OCI-LY1 (cell line): ENCODE measurements at regions not wholly inside any gene's neighbourhood (a gene's known extent, or its start where the extent isn't known, plus 50 kb on each side); places are given as distances from the start of the nearest gene placed in this dataset.

Experiments used
- H2AFZ ChIP-seq: fragments of 200-600 bp; sonication (generic), shearing (Covaris generic); 2 replicates; pipeline ENCODE4 v1.6.0; 2014; ENCODE audit warnings: antibody characterized with exemption, mild to moderate bottlenecking, low read length
- H3F3A ChIP-seq: fragments of 200-600 bp; sonication (generic), shearing (Covaris generic); 2 replicates; pipeline ENCODE4 v1.6.0; 2014; ENCODE audit warnings: mild to moderate bottlenecking, antibody characterized with exemption, low read length, moderate library complexity; ENCODE audit not compliant: insufficient read depth
- H3K27ac ChIP-seq: fragments of 200-600 bp; sonication (generic); 2 replicates; pipeline ENCODE4 v1.5.1; 2014; ENCODE audit warnings: low read length, mixed run types, mild to moderate bottlenecking, low read depth; ENCODE audit not compliant: poor library complexity, severe bottlenecking
- H3K27me3 ChIP-seq: fragments of 200-600 bp; sonication (generic); 2 replicates; pipeline ENCODE4 v1.6.0; 2014; ENCODE audit warnings: antibody characterized with exemption, mild to moderate bottlenecking, low read length, moderate library complexity; ENCODE audit not compliant: insufficient read depth
- H3K36me3 ChIP-seq: fragments of 200-600 bp; sonication (generic); 2 replicates; pipeline ENCODE4 v1.6.1; 2014; ENCODE audit warnings: mild to moderate bottlenecking, antibody characterized with exemption, low read length, moderate library complexity, mixed read lengths; ENCODE audit not compliant: insufficient read depth
- H3K4me1 ChIP-seq: fragments of 200-600 bp; sonication (generic); 2 replicates; pipeline ENCODE4 v1.5.1; 2014; ENCODE audit warnings: mild to moderate bottlenecking, low read length, moderate library complexity; ENCODE audit not compliant: insufficient read depth, severe bottlenecking
- H3K4me2 ChIP-seq: fragments of 200-600 bp; sonication (generic), shearing (Covaris generic); 2 replicates; pipeline ENCODE4 v1.6.1; 2014; ENCODE audit warnings: low read length
- H3K4me3 ChIP-seq: fragments of 200-600 bp; sonication (generic); 2 replicates; pipeline ENCODE4 v1.5.1; 2014; ENCODE audit warnings: low read length, low read depth, mild to moderate bottlenecking, mixed read lengths; ENCODE audit not compliant: poor library complexity, severe bottlenecking
- H3K79me2 ChIP-seq: fragments of 200-600 bp; shearing (Covaris generic); 2 replicates; pipeline ENCODE4 v1.6.1; 2016; ENCODE audit warnings: mixed run types, low read length, mixed read lengths; ENCODE audit not compliant: insufficient read depth
- H3K9ac ChIP-seq: fragments of 200-600 bp; sonication (generic), shearing (Covaris generic); 2 replicates; pipeline ENCODE4 v1.6.1; 2014; ENCODE audit warnings: mild to moderate bottlenecking, low read length, mixed read lengths
- H3K9me2 ChIP-seq: fragments of 200-600 bp; sonication (generic), shearing (Covaris generic); 2 replicates; pipeline ENCODE4 v1.6.1; 2014; ENCODE audit warnings: low read depth, mild to moderate bottlenecking, low read length, mixed read lengths
- H3K9me3 ChIP-seq: fragments of 200-600 bp; shearing (Covaris generic); 2 replicates; pipeline ENCODE4 v1.6.1; 2014; ENCODE audit warnings: low read length, mixed read lengths
- H4K20me1 ChIP-seq: fragments of 200-600 bp; sonication (generic), shearing (Covaris generic); 2 replicates; pipeline ENCODE4 v1.6.0; 2016; ENCODE audit warnings: mild to moderate bottlenecking, low read length; ENCODE audit not compliant: insufficient read depth
- EZH2 ChIP-seq: fragments of 200-600 bp; sonication (generic), shearing (Covaris generic); IDR thresholded peaks from 2 replicates; pipeline ENCODE4 v1.8.0; 2017; ENCODE audit warnings: borderline replicate concordance, mixed run types, mild to moderate bottlenecking, antibody characterized with exemption, low read length, moderate library complexity, mixed read lengths
- TF ChIP-seq, protein P1 (sequence below): fragments of 200-600 bp; sonication (generic), shearing (Covaris generic); IDR thresholded peaks from 2 replicates; pipeline ENCODE4 v1.5.1; 2017; ENCODE audit warnings: mild to moderate bottlenecking, antibody characterized with exemption, low read length, moderate library complexity, mixed read lengths

DNA sequence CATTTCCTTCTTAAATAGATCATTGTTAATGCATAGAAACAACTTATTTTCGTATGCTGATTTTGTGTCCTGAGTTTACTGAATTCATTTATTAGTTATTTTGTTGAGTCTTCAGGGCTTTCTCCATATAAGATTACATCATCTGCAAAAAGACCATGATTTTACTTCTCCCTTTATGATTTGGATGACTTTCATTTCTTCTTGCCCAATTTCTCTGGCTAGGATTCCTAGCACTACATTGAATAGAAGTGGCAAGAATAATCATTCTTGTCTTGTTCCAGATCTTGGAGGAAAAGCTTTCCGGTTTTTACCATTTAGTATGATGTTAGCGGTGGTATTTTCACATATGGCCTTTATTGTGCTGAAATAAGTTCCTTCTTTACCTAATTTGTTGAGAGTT, 303.0 kb upstream of the RTL1 start:
- H3K9me3 ChIP-seq = peaks cover 5% of the 10 kb centered on the region; the same call in 1 of the 2 replicates
- no peak overlapping the region for H3K4me2 ChIP-seq
- no peak overlapping the region for H3K27ac ChIP-seq
- no peaks in the 10 kb centered on the region for H3K79me2 ChIP-seq
- no peaks in the 10 kb centered on the region for H3K9me2 ChIP-seq
- TF ChIP-seq EZH2 = no peak
- TF ChIP-seq, protein P1, sequence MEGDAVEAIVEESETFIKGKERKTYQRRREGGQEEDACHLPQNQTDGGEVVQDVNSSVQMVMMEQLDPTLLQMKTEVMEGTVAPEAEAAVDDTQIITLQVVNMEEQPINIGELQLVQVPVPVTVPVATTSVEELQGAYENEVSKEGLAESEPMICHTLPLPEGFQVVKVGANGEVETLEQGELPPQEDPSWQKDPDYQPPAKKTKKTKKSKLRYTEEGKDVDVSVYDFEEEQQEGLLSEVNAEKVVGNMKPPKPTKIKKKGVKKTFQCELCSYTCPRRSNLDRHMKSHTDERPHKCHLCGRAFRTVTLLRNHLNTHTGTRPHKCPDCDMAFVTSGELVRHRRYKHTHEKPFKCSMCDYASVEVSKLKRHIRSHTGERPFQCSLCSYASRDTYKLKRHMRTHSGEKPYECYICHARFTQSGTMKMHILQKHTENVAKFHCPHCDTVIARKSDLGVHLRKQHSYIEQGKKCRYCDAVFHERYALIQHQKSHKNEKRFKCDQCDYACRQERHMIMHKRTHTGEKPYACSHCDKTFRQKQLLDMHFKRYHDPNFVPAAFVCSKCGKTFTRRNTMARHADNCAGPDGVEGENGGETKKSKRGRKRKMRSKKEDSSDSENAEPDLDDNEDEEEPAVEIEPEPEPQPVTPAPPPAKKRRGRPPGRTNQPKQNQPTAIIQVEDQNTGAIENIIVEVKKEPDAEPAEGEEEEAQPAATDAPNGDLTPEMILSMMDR = no peak
- no peaks in the 10 kb centered on the region; the same call in 1 of the 2 replicates for H3K27me3 ChIP-seq
- H3K36me3 ChIP-seq = no peaks in the 10 kb centered on the region; the same call in 1 of the 2 replicates
- no peak overlapping the region for H2AFZ ChIP-seq
- no peaks in the 10 kb centered on the region for H3K4me1 ChIP-seq
- H3K4me3 ChIP-seq = no peak overlapping the region
- H3K9ac ChIP-seq = no peak overlapping the region
- no peaks in the 10 kb centered on the region for H4K20me1 ChIP-seq
- no peaks in the 10 kb centered on the region for H3F3A ChIP-seq

DNA sequence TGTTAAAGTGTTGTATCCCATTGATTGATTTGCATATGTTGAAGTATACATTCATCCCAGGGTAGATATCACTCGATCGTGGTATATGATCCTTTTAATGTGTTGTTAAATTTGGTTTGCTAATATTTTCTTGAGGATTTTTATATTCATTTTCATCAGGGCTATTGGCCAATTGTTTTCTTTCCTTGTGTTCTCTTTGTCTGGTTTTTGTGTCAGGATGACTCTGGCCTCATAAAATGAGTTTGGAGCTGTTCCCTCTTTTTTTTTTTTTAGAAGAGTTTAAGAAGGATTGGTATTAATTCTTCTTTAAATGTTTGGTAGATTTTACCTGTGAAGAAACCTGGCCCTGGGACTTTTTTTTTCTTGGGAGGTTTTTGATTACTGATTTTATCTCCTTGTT, 303.5 kb upstream of the RTL1 start:
- Histone ChIP-seq H3K9ac (no peak overlapping the region), H3F3A (no peaks in the 10 kb centered on the region), H4K20me1 (no peaks in the 10 kb centered on the region), H3K9me3 (peaks cover 5% of the 10 kb centered on the region; the same call in 1 of the 2 replicates), H3K9me2 (no peaks in the 10 kb centered on the region), H3K27me3 (no peaks in the 10 kb centered on the region; the same call in 1 of the 2 replicates), H2AFZ (no peak overlapping the region), H3K36me3 (no peaks in the 10 kb centered on the region; the same call in 1 of the 2 replicates), H3K4me2 (no peak overlapping the region), H3K27ac (no peak overlapping the region), H3K4me1 (no peaks in the 10 kb centered on the region), H3K4me3 (no peak overlapping the region), H3K79me2 (no peaks in the 10 kb centered on the region)
- TF ChIP-seq, protein P1 = no peak
- TF ChIP-seq EZH2 = no peak

DNA sequence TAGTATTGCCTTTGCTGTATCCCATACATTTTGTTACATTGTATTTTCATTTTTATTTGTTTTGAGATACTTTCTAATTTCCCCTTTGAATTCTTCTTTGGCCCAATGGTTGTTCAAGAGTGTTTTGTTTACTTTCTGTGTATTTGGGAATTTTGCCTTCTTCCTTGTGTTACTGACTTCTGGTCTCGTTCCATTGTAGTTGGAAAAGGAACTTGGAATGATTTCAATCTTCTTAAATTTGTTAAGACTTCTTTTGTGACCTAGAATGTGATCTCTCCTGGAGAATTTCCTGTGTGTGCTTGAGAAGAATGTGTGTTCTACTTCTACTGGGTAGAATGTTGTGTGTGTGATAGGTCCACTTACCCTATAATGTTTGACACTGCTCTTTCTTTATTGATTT, 304.4 kb upstream of the RTL1 start:
- no peaks in the 10 kb centered on the region for H3K4me1 ChIP-seq
- H3K4me3 ChIP-seq = no peak overlapping the region
- H3K9ac ChIP-seq = no peak overlapping the region
- peaks cover 5% of the 10 kb centered on the region; the same call in 1 of the 2 replicates for H3K9me3 ChIP-seq
- no peak overlapping the region for H3K27ac ChIP-seq
- no peaks in the 10 kb centered on the region for H4K20me1 ChIP-seq
- H3F3A ChIP-seq = no peaks in the 10 kb centered on the region
- H3K9me2 ChIP-seq = no peaks in the 10 kb centered on the region
- H3K4me2 ChIP-seq = no peak overlapping the region
- no peaks in the 10 kb centered on the region; the same call in 1 of the 2 replicates for H3K27me3 ChIP-seq
- H2AFZ ChIP-seq = no peak overlapping the region
- H3K79me2 ChIP-seq = no peaks in the 10 kb centered on the region
- TF ChIP-seq, protein P1 = no peak
- TF ChIP-seq EZH2 = no peak
- H3K36me3 ChIP-seq = no peaks in the 10 kb centered on the region; the same call in 1 of the 2 replicates
